H1 (cell line): ENCODE measurements at regions not wholly inside any gene's neighbourhood (a gene's known extent, or its start where the extent isn't known, plus 50 kb on each side); places are given as distances from the start of the nearest gene placed in this dataset.

Source experiments
- CHD7 ChIP-seq: fragments of 300-600 bp; sonication (generic); IDR thresholded peaks from 2 replicates; pipeline ENCODE4 v1.7.1; 2012; ENCODE audit warnings: low read length, moderate library complexity, mild to moderate bottlenecking, inconsistent platforms; ENCODE audit not compliant: insufficient replicate concordance
- SUZ12 ChIP-seq: fragments of 200-600 bp; sonication (generic); IDR thresholded peaks from 2 replicates; pipeline ENCODE4 v1.6.1; 2012; ENCODE audit warnings: mild to moderate bottlenecking, inconsistent platforms, low read length, moderate library complexity, mixed read lengths
- TAF7 ChIP-seq: optimal IDR thresholded peaks from 2 replicates; pipeline ENCODE3; 2011; ENCODE audit warnings: low read depth, mild to moderate bottlenecking, inconsistent platforms, low read length, moderate library complexity, borderline replicate concordance

GRCh38 chrX:11960031-11960430 lies 178.2 kb upstream of the FRMPD4 start (continued):
- no peak for TF ChIP-seq TAF7
- TF ChIP-seq CHD7 = no peak
- no peak for TF ChIP-seq SUZ12
- TF ChIP-seq, all 59 proteins: peak for 0
